Neural cell (in vitro differentiated cells): ENCODE measurements at regions not wholly inside any gene's neighbourhood (a gene's known extent, or its start where the extent isn't known, plus 50 kb on each side); places are given as distances from the start of the nearest gene placed in this dataset.

ENCODE experiments used
- H2AFZ ChIP-seq: fragments of 200-600, 300-800 bp; sonication (generic), shearing (Covaris generic); 2 replicates; pipeline ENCODE4 v1.6.0; 2014; ENCODE audit warnings: low read depth, mild to moderate bottlenecking, antibody characterized with exemption, low read length, moderate library complexity
- H3F3A ChIP-seq: fragments of 200-600 bp; shearing (Covaris generic); 2 replicates; pipeline ENCODE4 v1.6.1; 2016; ENCODE audit warnings: mild to moderate bottlenecking, moderate library complexity, mixed read lengths, antibody characterized with exemption, low read length; ENCODE audit not compliant: insufficient read depth, poor library complexity, severe bottlenecking
- H3K27ac ChIP-seq: fragments of 200-600, 300-800 bp; sonication (generic), shearing (Covaris generic); 2 replicates; pipeline ENCODE4 v1.5.1; 2014; ENCODE audit warnings: mild to moderate bottlenecking, low read length, moderate library complexity
- H3K27me3 ChIP-seq: fragments of 300-800, 200-600 bp; sonication (generic), shearing (Covaris generic); 2 replicates; pipeline ENCODE4 v1.6.0; 2014; ENCODE audit warnings: mild to moderate bottlenecking, low read depth, low read length, moderate library complexity; ENCODE audit not compliant: insufficient read depth
- H3K36me3 ChIP-seq: fragments of 300-800, 200-600 bp; sonication (generic), shearing (Covaris generic); 2 replicates; pipeline ENCODE4 v1.5.1; 2014; ENCODE audit warnings: mild to moderate bottlenecking, antibody characterized with exemption, low read length, moderate library complexity; ENCODE audit not compliant: insufficient read depth
- H3K4me2 ChIP-seq: fragments of 300-800, 200-600 bp; sonication (generic), shearing (Covaris generic); 2 replicates; pipeline ENCODE4 v1.6.0; 2014; ENCODE audit warnings: mild to moderate bottlenecking, low read length
- H3K4me3 ChIP-seq: fragments of 300-800, 200-600 bp; sonication (generic), shearing (Covaris generic); 2 replicates; pipeline ENCODE4 v1.5.1; 2014; ENCODE audit warnings: mild to moderate bottlenecking, low read length, moderate library complexity
- H3K79me2 ChIP-seq: fragments of 200-600 bp; shearing (Covaris generic); replicated peaks from 2 replicates; pipeline ENCODE4 v1.6.0; 2014; ENCODE audit warnings: mild to moderate bottlenecking, low read length, moderate library complexity; ENCODE audit not compliant: insufficient read depth
- H3K9ac ChIP-seq: fragments of 300-800, 200-600 bp; sonication (generic), shearing (Covaris generic); 2 replicates; pipeline ENCODE4 v1.6.1; 2016; ENCODE audit warnings: mild to moderate bottlenecking, low read length, mixed read lengths
- H3K9me2 ChIP-seq: fragments of 200-600 bp; shearing (Covaris generic); 2 replicates; pipeline ENCODE4 v1.6.1; 2016; ENCODE audit warnings: mild to moderate bottlenecking, low read length, mixed read lengths; ENCODE audit not compliant: insufficient read depth
- H3K9me3 ChIP-seq: fragments of 200-600, 300-800 bp; sonication (generic), shearing (Covaris generic); 2 replicates; pipeline ENCODE4 v1.6.1; 2016; ENCODE audit warnings: mild to moderate bottlenecking, mixed run types, low read length, moderate library complexity, mixed read lengths
- H4K20me1 ChIP-seq: fragments of 200-600 bp; shearing (Covaris generic); 2 replicates; pipeline ENCODE4 v1.6.1; 2016; ENCODE audit warnings: mild to moderate bottlenecking, mixed run types; ENCODE audit not compliant: insufficient read depth
- EP300 ChIP-seq: fragments of 450-650 bp; conservative IDR thresholded peaks from 2 replicates; pipeline ENCODE4 v1.6.1; 2014; ENCODE audit warnings: antibody characterized with exemption, mild to moderate bottlenecking, moderate library complexity; ENCODE audit not compliant: poor library complexity, severe bottlenecking
- EZH2 ChIP-seq: fragments of 200-600, 300-800 bp; shearing (Covaris generic), sonication (generic); IDR thresholded peaks from 2 replicates; pipeline ENCODE4 v1.6.1; 2014; ENCODE audit warnings: antibody characterized with exemption, low read length, borderline replicate concordance, mild to moderate bottlenecking; ENCODE audit not compliant: insufficient read depth, poor library complexity, severe bottlenecking
- MXI1 ChIP-seq: fragments of 450-650 bp; conservative IDR thresholded peaks from 2 replicates; pipeline ENCODE4 v1.6.1; 2014; ENCODE audit warnings: antibody characterized with exemption, mild to moderate bottlenecking; ENCODE audit not compliant: poor library complexity, severe bottlenecking
- POLR2AphosphoS5 ChIP-seq: IDR thresholded peaks from 2 replicates; pipeline ENCODE4 v1.6.1; 2012
- RAD21 ChIP-seq: fragments of 450-650 bp; conservative IDR thresholded peaks from 2 replicates; pipeline ENCODE4 v1.6.1; 2014; ENCODE audit warnings: antibody characterized with exemption, mild to moderate bottlenecking, moderate library complexity
- SMC3 ChIP-seq: fragments of 450-650 bp; conservative IDR thresholded peaks from 2 replicates; pipeline ENCODE4 v1.6.1; 2014; ENCODE audit warnings: antibody characterized with exemption, mild to moderate bottlenecking, moderate library complexity; ENCODE audit not compliant: poor library complexity
- TAF1 ChIP-seq: IDR thresholded peaks from 2 replicates; pipeline ENCODE4 v1.6.1; 2012; ENCODE audit warnings: low read depth
- TF ChIP-seq, protein P1 (sequence below): fragments of 450-650 bp; IDR thresholded peaks from 2 replicates; pipeline ENCODE4 v1.5.1; 2014; ENCODE audit warnings: antibody characterized with exemption, mild to moderate bottlenecking, moderate library complexity; ENCODE audit not compliant: poor library complexity, severe bottlenecking
- TF ChIP-seq, protein P2 (sequence below): IDR thresholded peaks from 2 replicates; pipeline ENCODE4 v1.6.1; 2012; ENCODE audit warnings: borderline replicate concordance

DNA sequence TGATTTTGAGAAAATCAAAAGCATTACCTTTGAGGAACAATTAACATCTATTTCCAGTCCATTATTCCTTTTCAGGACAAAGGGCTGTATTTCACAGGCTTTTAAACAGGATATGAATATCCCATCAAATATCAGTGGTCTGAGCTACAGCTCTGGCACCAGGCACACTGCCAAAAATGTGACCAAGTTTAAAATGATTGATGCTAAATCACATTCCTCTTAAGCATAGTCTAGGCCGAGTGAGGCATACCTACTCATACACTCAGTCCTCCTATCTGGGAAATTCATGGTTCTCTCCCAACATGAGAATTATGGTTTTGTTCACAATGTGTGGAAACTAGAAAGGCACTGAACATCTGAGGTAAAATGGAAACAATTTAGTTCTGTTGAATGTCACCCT lies 683.5 kb downstream of the TUSC7 start:
- no peaks in the 10 kb centered on the region for H3K36me3 ChIP-seq
- H3K9me3 ChIP-seq, result no peaks in the 10 kb centered on the region
- H3K4me3 ChIP-seq, result no peak overlapping the region
- H4K20me1 ChIP-seq, result no peaks in the 10 kb centered on the region
- TF ChIP-seq MXI1 (no peak), RAD21 (no peak), POLR2AphosphoS5 (no peak), EP300 (no peak), SMC3 (no peak), EZH2 (no peak), TAF1 (no peak)
- TF ChIP-seq, protein P1, sequence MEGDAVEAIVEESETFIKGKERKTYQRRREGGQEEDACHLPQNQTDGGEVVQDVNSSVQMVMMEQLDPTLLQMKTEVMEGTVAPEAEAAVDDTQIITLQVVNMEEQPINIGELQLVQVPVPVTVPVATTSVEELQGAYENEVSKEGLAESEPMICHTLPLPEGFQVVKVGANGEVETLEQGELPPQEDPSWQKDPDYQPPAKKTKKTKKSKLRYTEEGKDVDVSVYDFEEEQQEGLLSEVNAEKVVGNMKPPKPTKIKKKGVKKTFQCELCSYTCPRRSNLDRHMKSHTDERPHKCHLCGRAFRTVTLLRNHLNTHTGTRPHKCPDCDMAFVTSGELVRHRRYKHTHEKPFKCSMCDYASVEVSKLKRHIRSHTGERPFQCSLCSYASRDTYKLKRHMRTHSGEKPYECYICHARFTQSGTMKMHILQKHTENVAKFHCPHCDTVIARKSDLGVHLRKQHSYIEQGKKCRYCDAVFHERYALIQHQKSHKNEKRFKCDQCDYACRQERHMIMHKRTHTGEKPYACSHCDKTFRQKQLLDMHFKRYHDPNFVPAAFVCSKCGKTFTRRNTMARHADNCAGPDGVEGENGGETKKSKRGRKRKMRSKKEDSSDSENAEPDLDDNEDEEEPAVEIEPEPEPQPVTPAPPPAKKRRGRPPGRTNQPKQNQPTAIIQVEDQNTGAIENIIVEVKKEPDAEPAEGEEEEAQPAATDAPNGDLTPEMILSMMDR, result no peak
- TF ChIP-seq, protein P2, sequence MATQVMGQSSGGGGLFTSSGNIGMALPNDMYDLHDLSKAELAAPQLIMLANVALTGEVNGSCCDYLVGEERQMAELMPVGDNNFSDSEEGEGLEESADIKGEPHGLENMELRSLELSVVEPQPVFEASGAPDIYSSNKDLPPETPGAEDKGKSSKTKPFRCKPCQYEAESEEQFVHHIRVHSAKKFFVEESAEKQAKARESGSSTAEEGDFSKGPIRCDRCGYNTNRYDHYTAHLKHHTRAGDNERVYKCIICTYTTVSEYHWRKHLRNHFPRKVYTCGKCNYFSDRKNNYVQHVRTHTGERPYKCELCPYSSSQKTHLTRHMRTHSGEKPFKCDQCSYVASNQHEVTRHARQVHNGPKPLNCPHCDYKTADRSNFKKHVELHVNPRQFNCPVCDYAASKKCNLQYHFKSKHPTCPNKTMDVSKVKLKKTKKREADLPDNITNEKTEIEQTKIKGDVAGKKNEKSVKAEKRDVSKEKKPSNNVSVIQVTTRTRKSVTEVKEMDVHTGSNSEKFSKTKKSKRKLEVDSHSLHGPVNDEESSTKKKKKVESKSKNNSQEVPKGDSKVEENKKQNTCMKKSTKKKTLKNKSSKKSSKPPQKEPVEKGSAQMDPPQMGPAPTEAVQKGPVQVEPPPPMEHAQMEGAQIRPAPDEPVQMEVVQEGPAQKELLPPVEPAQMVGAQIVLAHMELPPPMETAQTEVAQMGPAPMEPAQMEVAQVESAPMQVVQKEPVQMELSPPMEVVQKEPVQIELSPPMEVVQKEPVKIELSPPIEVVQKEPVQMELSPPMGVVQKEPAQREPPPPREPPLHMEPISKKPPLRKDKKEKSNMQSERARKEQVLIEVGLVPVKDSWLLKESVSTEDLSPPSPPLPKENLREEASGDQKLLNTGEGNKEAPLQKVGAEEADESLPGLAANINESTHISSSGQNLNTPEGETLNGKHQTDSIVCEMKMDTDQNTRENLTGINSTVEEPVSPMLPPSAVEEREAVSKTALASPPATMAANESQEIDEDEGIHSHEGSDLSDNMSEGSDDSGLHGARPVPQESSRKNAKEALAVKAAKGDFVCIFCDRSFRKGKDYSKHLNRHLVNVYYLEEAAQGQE, result no peak
- no peaks in the 10 kb centered on the region for H3K27me3 ChIP-seq
- no peaks in the 10 kb centered on the region for H3F3A ChIP-seq
- H3K79me2 ChIP-seq, result no peaks in the 10 kb centered on the region
- H2AFZ ChIP-seq, result no peak overlapping the region
- no peaks in the 10 kb centered on the region for H3K9me2 ChIP-seq
- no peak overlapping the region for H3K9ac ChIP-seq
- no peak overlapping the region for H3K4me2 ChIP-seq
- no peak overlapping the region for H3K27ac ChIP-seq

DNA sequence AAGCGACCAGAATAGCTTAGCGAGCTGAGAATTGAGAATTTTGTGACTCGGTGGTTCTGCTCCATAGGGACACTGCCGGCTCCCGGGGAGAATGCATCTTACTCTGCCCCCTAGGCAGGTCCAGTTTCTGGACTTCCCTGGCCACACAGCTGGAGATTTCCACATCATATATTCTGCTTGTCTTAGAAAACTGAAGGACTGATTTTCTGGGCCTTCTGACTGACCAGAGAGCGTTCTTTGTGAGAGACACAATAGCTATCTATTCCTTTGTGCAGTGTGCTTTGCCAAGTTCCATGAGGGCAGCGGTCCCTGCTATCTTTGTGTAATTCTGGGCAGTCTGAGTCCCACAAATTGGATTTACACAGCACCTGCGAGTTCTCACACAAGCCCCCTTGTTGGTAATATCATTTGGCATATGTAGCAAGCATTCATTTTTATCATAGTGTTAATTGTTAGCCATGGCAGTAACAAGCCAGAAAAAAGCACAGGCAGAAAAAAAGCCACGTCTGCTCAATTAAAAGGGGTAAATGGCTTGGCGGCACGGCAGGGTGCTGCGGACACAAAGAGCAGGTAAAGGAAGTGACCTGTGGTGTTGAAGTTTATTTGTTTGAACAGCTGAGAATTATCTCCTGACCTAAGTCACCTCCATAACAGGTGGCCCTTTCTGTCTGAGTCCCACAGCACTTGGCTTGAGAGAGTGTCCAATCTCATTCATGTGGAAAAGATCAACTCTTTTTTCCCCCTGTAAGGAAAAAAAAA lies 688.7 kb downstream of the TUSC7 start:
- H2AFZ ChIP-seq, result no peak overlapping the region
- H3K27ac ChIP-seq, result no peak overlapping the region
- no peak overlapping the region for H3K9ac ChIP-seq
- no peaks in the 10 kb centered on the region for H3K79me2 ChIP-seq
- H3K36me3 ChIP-seq, result no peaks in the 10 kb centered on the region
- H3K9me2 ChIP-seq, result no peaks in the 10 kb centered on the region
- H3K9me3 ChIP-seq, result no peaks in the 10 kb centered on the region
- no peak overlapping the region for H3K4me3 ChIP-seq
- no peak overlapping the region for H3K4me2 ChIP-seq
- no peaks in the 10 kb centered on the region for H4K20me1 ChIP-seq
- no peak for TF ChIP-seq EP300
- no peak for TF ChIP-seq MXI1
- TF ChIP-seq, protein P1, result no peak
- no peak for TF ChIP-seq SMC3
- TF ChIP-seq TAF1, result no peak
- no peak for TF ChIP-seq RAD21
- TF ChIP-seq, protein P2, result no peak
- TF ChIP-seq POLR2AphosphoS5, result no peak
- TF ChIP-seq EZH2, result no peak
- peaks cover 3% of the 10 kb centered on the region for H3F3A ChIP-seq
- H3K27me3 ChIP-seq, result no peaks in the 10 kb centered on the region
